ENCODE measurements at regions not wholly inside any gene's neighbourhood (a gene's known extent, or its start where the extent isn't known, plus 50 kb on each side); places are given as distances from the start of the nearest gene placed in this dataset.
"Not testable (repeated sequence)": the region's sequence is repeated elsewhere in the genome, so short reads cannot be mapped to it uniquely, and the experiment has no call there.

- DNase-seq, result no peak
Observed at GRCh38 chr1:57605933-57606332, 182.1 kb upstream of the DAB1 start.

- no peak for DNase-seq
Observed at GRCh38 chr1:57603696-57604095, 179.8 kb upstream of the DAB1 start.

- no peak for DNase-seq
Observed at GRCh38 chr1:57600424-57600823, 176.6 kb upstream of the DAB1 start.

- no peak for DNase-seq
Observed at GRCh38 chr1:57599236-57599994, 175.6 kb upstream of the DAB1 start.

GRCh38 chr1:57597036-57597435 is 173.2 kb upstream of the DAB1 start:
- DNase-seq, result no peak

- DNase-seq, result no peak
Observed at GRCh38 chr1:57594002-57594401, 170.1 kb upstream of the DAB1 start.

GRCh38 chr1:57591842-57592241 is 168.0 kb upstream of the DAB1 start:
- no peak for DNase-seq

GRCh38 chr1:57590978-57591377 is 167.1 kb upstream of the DAB1 start:
- DNase-seq, result no peak

GRCh38 chr1:57586842-57587241 is 163.0 kb upstream of the DAB1 start:
- DNase-seq, result no peak

GRCh38 chr1:57578680-57579079 is 154.8 kb upstream of the DAB1 start:
- DNase-seq, result no peak

- DNase-seq, result no peak
Observed at GRCh38 chr1:57578099-57578498, 154.2 kb upstream of the DAB1 start.

- DNase-seq, result no peak
Observed at GRCh38 chr1:57576756-57577155, 152.9 kb upstream of the DAB1 start.

GRCh38 chr1:57572016-57572415 is 148.2 kb upstream of the DAB1 start:
- no peak for DNase-seq

- DNase-seq, result not testable (repeated sequence)
Observed at GRCh38 chr1:57558066-57558465, 134.2 kb upstream of the DAB1 start.

- no peak for DNase-seq
Observed at GRCh38 chr1:57553666-57554065, 129.8 kb upstream of the DAB1 start.

- no peak for DNase-seq
Observed at GRCh38 chr1:57551476-57551875, 127.6 kb upstream of the DAB1 start.

- no peak for DNase-seq
Observed at GRCh38 chr1:57550092-57550491, 126.2 kb upstream of the DAB1 start.

- DNase-seq, result no peak
Observed at GRCh38 chr1:57549300-57549699, 125.4 kb upstream of the DAB1 start.

- no peak for DNase-seq
Observed at GRCh38 chr1:57546549-57547330, 122.9 kb upstream of the DAB1 start.

GRCh38 chr1:57544345-57544744 is 120.5 kb upstream of the DAB1 start:
- no peak for DNase-seq

GRCh38 chr1:57536749-57537423 is 113.0 kb upstream of the DAB1 start:
- DNase-seq, result no peak

GRCh38 chr1:57532299-57532698 is 108.4 kb upstream of the DAB1 start:
- DNase-seq, result no peak

GRCh38 chr1:57530911-57531260 is 107.0 kb upstream of the DAB1 start:
- DNase-seq, result not testable (repeated sequence)
